Right lobe of liver (tissue), 6 donors: ENCODE measurements at regions not wholly inside any gene's neighbourhood (a gene's known extent, or its start where the extent isn't known, plus 50 kb on each side); places are given as distances from the start of the nearest gene placed in this dataset.
"Not testable (repeated sequence)": the region's sequence is repeated elsewhere in the genome, so short reads cannot be mapped to it uniquely, and the experiment has no call there.

Source experiments
- ATAC-seq, 4 donors: fragments of 200-7000 bp; cut with Tn5 transposase; one replicate each; pipeline ENCODE4 v1.9.1; 2020; ENCODE audit warnings: mild to moderate bottlenecking in 4 of 4, moderate library complexity in 4 of 4
- DNase-seq, 3 donors: peaks; one replicate each; pipeline ENCODE4 v3.0.0-alpha.2; 2020
- H3K27ac ChIP-seq, 3 donors: fragments of 200-600 bp; one replicate each; pipeline ENCODE4 v1.8.0; 2022
- H3K27me3 ChIP-seq, 2 donors: fragments of 200-600 bp; one replicate each; pipeline ENCODE4 v1.8.0; 2022
- H3K36me3 ChIP-seq, 4 donors: fragments of 200-600 bp; sonication (generic) in 1 of 4; one replicate each; pipeline versions ENCODE4 v1.5.1 to v1.8.0; 2017 to 2022; ENCODE audit warnings: control low read depth in 1 of 4
- H3K4me1 ChIP-seq, 4 donors: fragments of 200-600 bp; sonication (generic) in 1 of 4; one replicate each; pipeline versions ENCODE4 v1.5.1 to v1.8.0; 2017 to 2022; ENCODE audit warnings: control low read depth in 1 of 4
- H3K4me3 ChIP-seq, 3 donors: fragments of 200-600 bp; one replicate each; pipeline ENCODE4 v1.8.0; 2022
- H3K9me3 ChIP-seq, 4 donors: fragments of 200-600 bp; sonication (generic) in 1 of 4; one replicate each; pipeline versions ENCODE4 v1.5.1 to v1.8.0; 2017 to 2022; ENCODE audit warnings: control low read depth in 1 of 4
- WGBS: methylation state at CpG from one replicate; pipeline ENCODE4 v1.1.6; 2018; ENCODE audit warnings: low coverage, low lambda C conversion rate; ENCODE audit not compliant: insufficient coverage; ENCODE audit errors: missing lambda C conversion rate; 5-methylcytosine and 5-hydroxymethylcytosine counted together
- intact Hi-C, 2 donors: fragments of 100-400 bp; cut with DNase I; formaldehyde crosslinking; loops; one replicate each; pipeline versions ENCODE4 v1.11.2 to v1.14.1; 2022
- donor health status: DM: no; HTN: yes; CAD: no.
- donor health status: DM: no; HTN: no; CAD: no.
- donor health status: DM: no; HTN: no; CAD: no.
- donor health status: DM: no; HTN: yes; CAD: no.
- donor health status: DM: no; HTN: yes; CAD: no.

GRCh38 chr2:91559886-91560614 lies 2868.6 kb downstream of the RPIA start:
- ATAC-seq, H3K36me3 ChIP-seq, H3K4me3 ChIP-seq, H3K27me3 ChIP-seq, intact Hi-C loops, H3K27ac ChIP-seq, H3K4me1 ChIP-seq, DNase-seq, H3K9me3 ChIP-seq: not testable (repeated sequence)

- H3K36me3 ChIP-seq, H3K27me3 ChIP-seq, ATAC-seq, H3K4me3 ChIP-seq, intact Hi-C loops, H3K4me1 ChIP-seq, H3K27ac ChIP-seq, H3K9me3 ChIP-seq: not testable (repeated sequence)
- peak in 1 of 3 donors; percentile 38 for DNase-seq
- WGBS: no CpG with 5 or more reads among the region's 2 CpGs
Observed at GRCh38 chr2:91562184-91562583, 2870.7 kb downstream of the RPIA start.

GRCh38 chr2:91564700-91565099 lies 2873.2 kb downstream of the RPIA start:
- H3K36me3 ChIP-seq, H3K9me3 ChIP-seq, H3K4me1 ChIP-seq, H3K27ac ChIP-seq, H3K27me3 ChIP-seq, H3K4me3 ChIP-seq, intact Hi-C loops, ATAC-seq: not testable (repeated sequence)
- peak in 2 of 3 donors; percentile 31 to 37 for DNase-seq
- 60% methylated on average over 1 of the region's 3 CpGs for whole genome bisulfite sequencing

- H3K9me3 ChIP-seq, H3K4me3 ChIP-seq, H3K4me1 ChIP-seq, ATAC-seq, H3K36me3 ChIP-seq, intact Hi-C loops, H3K27ac ChIP-seq, H3K27me3 ChIP-seq: not testable (repeated sequence)
- WGBS: 61% methylated on average over 4 of the region's 7 CpGs
- peak; percentile 18 to 55 (median 42) for DNase-seq
Observed at GRCh38 chr2:91565689-91566430, 2874.4 kb downstream of the RPIA start.

- peak in 2 of 3 donors; percentile 15 to 33 for DNase-seq
- H3K4me1 ChIP-seq, H3K9me3 ChIP-seq, H3K27me3 ChIP-seq, ATAC-seq, H3K36me3 ChIP-seq, H3K4me3 ChIP-seq, intact Hi-C loops, H3K27ac ChIP-seq: not testable (repeated sequence)
- WGBS: 82% methylated on average over 5 of the region's 8 CpGs
Observed at GRCh38 chr2:91566611-91567010, 2875.1 kb downstream of the RPIA start.

GRCh38 chr2:91567546-91568335 lies 2876.3 kb downstream of the RPIA start:
- DNase-seq: peak in 2 of 3 donors; percentile 37 to 50
- H3K4me3 ChIP-seq, ATAC-seq, H3K36me3 ChIP-seq, intact Hi-C loops, H3K9me3 ChIP-seq, H3K27ac ChIP-seq, H3K27me3 ChIP-seq, H3K4me1 ChIP-seq: not testable (repeated sequence)
- 79% methylated on average over 9 of the region's 18 CpGs for WGBS

- ATAC-seq, H3K27me3 ChIP-seq, H3K4me3 ChIP-seq, H3K27ac ChIP-seq, H3K36me3 ChIP-seq, intact Hi-C loops, H3K4me1 ChIP-seq, H3K9me3 ChIP-seq: not testable (repeated sequence)
- DNase-seq: peak in 1 of 3 donors; percentile 28
- WGBS: 69% methylated on average over 8 of the region's 25 CpGs
Observed at GRCh38 chr2:91568391-91569338, 2877.2 kb downstream of the RPIA start.

GRCh38 chr2:91571239-91571923 lies 2879.9 kb downstream of the RPIA start:
- ATAC-seq: peak in 2 of 4 donors; percentile 31 to 34
- not testable (repeated sequence) for H3K4me1 ChIP-seq
- peak; percentile 32 to 58 (median 56) for DNase-seq

GRCh38 chr2:91573018-91573417 lies 2881.5 kb downstream of the RPIA start:
- WGBS: 73% methylated on average over 2 of the region's 4 CpGs
- intact Hi-C loops, H3K4me1 ChIP-seq, H3K27ac ChIP-seq, H3K9me3 ChIP-seq, ATAC-seq, H3K4me3 ChIP-seq, H3K27me3 ChIP-seq, H3K36me3 ChIP-seq: not testable (repeated sequence)
- DNase-seq: peak in 2 of 3 donors; percentile 26 to 40

More at GRCh38 chr2:91571239-91571923, 2879.9 kb downstream of the RPIA start:
- H3K27me3 ChIP-seq, H3K4me3 ChIP-seq, H3K27ac ChIP-seq, H3K36me3 ChIP-seq, intact Hi-C loops, H3K9me3 ChIP-seq: not testable (repeated sequence)
- WGBS: 89% methylated on average over 70 of the region's 78 CpGs

GRCh38 chr2:91573755-91574154 lies 2882.3 kb downstream of the RPIA start:
- intact Hi-C loops, H3K27ac ChIP-seq, H3K9me3 ChIP-seq, H3K4me3 ChIP-seq, H3K36me3 ChIP-seq, ATAC-seq, H3K4me1 ChIP-seq, H3K27me3 ChIP-seq: not testable (repeated sequence)
- DNase-seq: peak in 2 of 3 donors; percentile 35 to 42
- WGBS: 71% methylated on average over 2 of the region's 4 CpGs
